Hepatocyte (in vitro differentiated cells): ENCODE measurements at regions not wholly inside any gene's neighbourhood (a gene's known extent, or its start where the extent isn't known, plus 50 kb on each side); places are given as distances from the start of the nearest gene placed in this dataset.

Experiments
- CTCF ChIP-seq: fragments of 200-600 bp; sonication (generic); IDR thresholded peaks from 2 replicates; pipeline ENCODE4 v1.5.1; 2016; ENCODE audit warnings: antibody characterized with exemption, mild to moderate bottlenecking; ENCODE audit not compliant: poor library complexity
- EZH2 ChIP-seq: fragments of 200-600 bp; sonication (generic); IDR thresholded peaks from 2 replicates; pipeline ENCODE4 v1.6.1; 2016; ENCODE audit warnings: antibody characterized with exemption, mild to moderate bottlenecking, borderline replicate concordance

- TF ChIP-seq CTCF (no peak), EZH2 (no peak)
Observed at GRCh38 chr5:152226191-152226590, 178.9 kb downstream of the NMUR2 start.
